Sigmoid colon (tissue), 4 donors: ENCODE measurements at regions not wholly inside any gene's neighbourhood (a gene's known extent, or its start where the extent isn't known, plus 50 kb on each side); places are given as distances from the start of the nearest gene placed in this dataset.

ENCODE experiments used
- CTCF ChIP-seq, 4 experiments: fragments of 450-650 bp in 3 of 4; fragments of 200-600 bp in 1 of 4; IDR thresholded peaks; one replicate each; pipeline ENCODE4 v1.5.1; 2016 to 2019; ENCODE audit warnings: antibody characterized with exemption in 4 of 4, mild to moderate bottlenecking in 3 of 4, moderate library complexity in 2 of 4
- EP300 ChIP-seq, 4 donors: sonication (generic); formaldehyde crosslinking; IDR thresholded peaks; one replicate each; pipeline ENCODE4 v1.6.1; 2017; ENCODE audit warnings: antibody characterized with exemption in 4 of 4
- POLR2A ChIP-seq, 2 donors: fragments of 450-650 bp; IDR thresholded peaks; one replicate each; pipeline ENCODE4 v1.6.1; 2016; ENCODE audit warnings: antibody characterized with exemption in 2 of 2, mild to moderate bottlenecking in 2 of 2, moderate library complexity in 2 of 2
- POLR2AphosphoS5 ChIP-seq, 4 donors: sonication (generic); formaldehyde crosslinking; IDR thresholded peaks; one replicate each; pipeline ENCODE4 v1.6.1; 2017; ENCODE audit warnings: antibody characterized with exemption in 4 of 4

- TF ChIP-seq CTCF (IDR thresholded peaks at IDR 0.05), result no peak
- TF ChIP-seq POLR2A (IDR thresholded peaks at IDR 0.05), result no peak
- TF ChIP-seq POLR2AphosphoS5 (IDR thresholded peaks at IDR 0.05), result no peak
- no peak for TF ChIP-seq EP300 (IDR thresholded peaks at IDR 0.05)
Observed at GRCh38 chr11:50181334-50181733, 148.7 kb downstream of the OR4C45 start.
